Transverse colon (tissue), 4 donors: ENCODE measurements at regions not wholly inside any gene's neighbourhood (a gene's known extent, or its start where the extent isn't known, plus 50 kb on each side); places are given as distances from the start of the nearest gene placed in this dataset.

Experiments used
- DNase-seq: peaks from one replicate; pipeline ENCODE4 v3.0.0-alpha.2; 2019
- H3K27ac ChIP-seq, 4 donors: fragments of 200-600 bp; sonication (generic); 2 replicates each; pipeline ENCODE4 v1.5.1; 2016 to 2018; ENCODE audit warnings: inconsistent platforms in 4 of 4
- H3K27me3 ChIP-seq: fragments of 200-600 bp; sonication (generic); 2 replicates; pipeline ENCODE4 v1.5.1; 2017; ENCODE audit warnings: inconsistent platforms
- H3K36me3 ChIP-seq, 4 donors: fragments of 200-600 bp; sonication (generic); 2 replicates each; pipeline ENCODE4 v1.5.1; 2017 to 2019; ENCODE audit warnings: inconsistent platforms in 4 of 4
- H3K4me1 ChIP-seq, 4 donors: fragments of 200-600 bp; sonication (generic); 2 replicates each; pipeline ENCODE4 v1.5.1; 2017 to 2020; ENCODE audit warnings: inconsistent platforms in 4 of 4
- H3K4me3 ChIP-seq, 4 donors: fragments of 200-600 bp; sonication (generic); 1 replicate in 1 of 4; 2 replicates in 3 of 4; pipeline versions ENCODE4 v1.5.1 to v1.6.1; 2017 to 2019; ENCODE audit warnings: inconsistent platforms in 4 of 4
- H3K9me3 ChIP-seq, 2 donors: fragments of 200-600 bp; sonication (generic); 2 replicates each; pipeline ENCODE4 v1.5.1; 2017 to 2019; ENCODE audit warnings: inconsistent platforms in 2 of 2
- CTCF ChIP-seq, 5 experiments: fragments of 200-600 bp in 3 of 5; fragments of 450-650 bp in 2 of 5; sonication (generic) in 3 of 5; IDR thresholded peaks; 1 replicate in 2 of 5; 2 replicates in 3 of 5; pipeline ENCODE4 v1.5.1; 2016 to 2017; ENCODE audit warnings: antibody characterized with exemption in 5 of 5, inconsistent platforms in 3 of 5, mild to moderate bottlenecking in 2 of 5, moderate library complexity in 1 of 5
- EP300 ChIP-seq: sonication (generic); formaldehyde crosslinking; IDR thresholded peaks from one replicate; pipeline ENCODE4 v1.6.1; 2017; ENCODE audit warnings: antibody characterized with exemption, low read depth
- POLR2A ChIP-seq: fragments of 450-650 bp; IDR thresholded peaks from one replicate; pipeline ENCODE4 v1.6.1; 2016; ENCODE audit warnings: antibody characterized with exemption, mild to moderate bottlenecking, moderate library complexity
- POLR2AphosphoS5 ChIP-seq, 3 donors: sonication (generic); formaldehyde crosslinking; IDR thresholded peaks; one replicate each; pipeline ENCODE4 v1.6.1; 2016; ENCODE audit warnings: antibody characterized with exemption in 3 of 3
- WGBS, 2 donors: methylation state at CpG; one replicate each; pipeline ENCODE4 v1.1.5; 2018; ENCODE audit warnings: low coverage in 1 of 2; 5-methylcytosine and 5-hydroxymethylcytosine counted together
- in situ Hi-C, 4 donors: fragments of 200-750 bp; cut with MboI; loops; one replicate each; pipeline versions ENCODE4 v1.15.0 to v1.15.1; 2017; ENCODE audit warnings: low sequenced_read_pairs in 3 of 4, low pct_ligation_motif_present in 1 of 4, low pct_unique_long_range_greater_than_20kb in 1 of 4
- intact Hi-C: fragments of 100-400 bp; cut with DNase I; formaldehyde crosslinking; loops from one replicate; pipeline ENCODE4 v1.15.1; 2023; ENCODE audit warnings: low total_unique reads

- Histone ChIP-seq H3K27me3 (no peaks in the 10 kb centered on the region), H3K36me3 (no peaks in the 10 kb centered on the region), H3K9me3 (no peaks in the 10 kb centered on the region), H3K27ac (peak overlapping the region in 1 of 4 donors; percentile 28), H3K4me1 (peaks cover 0 to 25% (median 8%) of the 10 kb centered on the region in 4 donors), H3K4me3 (no peak overlapping the region)
- TF ChIP-seq CTCF (IDR thresholded peaks at IDR 0.05) (no peak), POLR2A (no peak), POLR2AphosphoS5 (IDR thresholded peaks at IDR 0.05) (no peak), EP300 (no peak)
- intact Hi-C loops (no loop called here), in situ Hi-C loops (no loop called here)
- no peak for DNase-seq
- WGBS, 2 donors: 31 to 44% methylated on average over 1 of the region's 1 CpG
Observed at GRCh38 chr2:116877274-116877673, 937.2 kb upstream of the DDX18 start.

GRCh38 chr2:116877944-116878343 is 936.5 kb upstream of the DDX18 start:
- H3K9me3 ChIP-seq: no peaks in the 10 kb centered on the region
- H3K36me3 ChIP-seq: no peaks in the 10 kb centered on the region
- H3K4me3 ChIP-seq: no peak overlapping the region
- TF ChIP-seq POLR2A (no peak), CTCF (IDR thresholded peaks at IDR 0.05) (no peak), EP300 (no peak), POLR2AphosphoS5 (IDR thresholded peaks at IDR 0.05) (no peak)
- DNase-seq: no peak
- H3K4me1 ChIP-seq: peaks cover 0 to 25% (median 8%) of the 10 kb centered on the region in 4 donors
- intact Hi-C loops: loop anchor here (1.0 kb wide), 1 partner anchor 42 kb away; no protein-coding TSS in a partner anchor
- no peaks in the 10 kb centered on the region for H3K27me3 ChIP-seq
- no peak overlapping the region for H3K27ac ChIP-seq
- in situ Hi-C loops: no loop called here
- WGBS, 2 donors: 83 to 87% methylated on average over 2 of the region's 2 CpGs

GRCh38 chr2:116879650-116880160 is 934.8 kb upstream of the DDX18 start:
- no peaks in the 10 kb centered on the region for H3K27me3 ChIP-seq
- peaks cover 0 to 25% (median 8%) of the 10 kb centered on the region in 4 donors for H3K4me1 ChIP-seq
- 60 to 100% methylated on average over 2 of the region's 2 CpGs for WGBS, 2 donors
- H3K36me3 ChIP-seq: no peaks in the 10 kb centered on the region
- H3K4me3 ChIP-seq: no peak overlapping the region
- no peak for DNase-seq
- H3K9me3 ChIP-seq: no peaks in the 10 kb centered on the region
- no peak for TF ChIP-seq EP300
- in situ Hi-C loops: no loop called here
- H3K27ac ChIP-seq: no peak overlapping the region
- intact Hi-C loops: no loop called here

- Histone ChIP-seq H3K27me3 (no peaks in the 10 kb centered on the region), H3K36me3 (no peaks in the 10 kb centered on the region), H3K9me3 (peaks cover 6 to 8% of the 10 kb centered on the region in 2 donors), H3K4me3 (no peak overlapping the region), H3K27ac (no peak overlapping the region), H3K4me1 (no peaks in the 10 kb centered on the region)
- intact Hi-C loops: no loop called here
- no peak for DNase-seq
- no peak for TF ChIP-seq POLR2AphosphoS5 (IDR thresholded peaks at IDR 0.05)
- no peak for TF ChIP-seq EP300
- no peak for TF ChIP-seq POLR2A
- TF ChIP-seq CTCF (IDR thresholded peaks at IDR 0.05): no peak
- 38 to 51% methylated on average over 1 of the region's 1 CpG for WGBS, 2 donors
- in situ Hi-C loops: no loop called here
Observed at GRCh38 chr2:116891191-116891590, 923.3 kb upstream of the DDX18 start.

GRCh38 chr2:116911540-116911939 is 903.0 kb upstream of the DDX18 start:
- H3K9me3 ChIP-seq: no peaks in the 10 kb centered on the region
- no peaks in the 10 kb centered on the region for H3K36me3 ChIP-seq
- no peaks in the 10 kb centered on the region for H3K27me3 ChIP-seq
- in situ Hi-C loops: no loop called here
- no peak for DNase-seq
- intact Hi-C loops: no loop called here
- no peak overlapping the region for H3K4me3 ChIP-seq
- no peak for TF ChIP-seq POLR2A
- TF ChIP-seq CTCF (IDR thresholded peaks at IDR 0.05): no peak
- no peak for TF ChIP-seq POLR2AphosphoS5 (IDR thresholded peaks at IDR 0.05)
- TF ChIP-seq EP300: no peak
- H3K27ac ChIP-seq: no peak overlapping the region
- H3K4me1 ChIP-seq: no peaks in the 10 kb centered on the region
